ENCODE measurements at regions not wholly inside any gene's neighbourhood (a gene's known extent, or its start where the extent isn't known, plus 50 kb on each side); places are given as distances from the start of the nearest gene placed in this dataset.

GRCh38 chr7:15848362-15848761 is 161.9 kb upstream of the MEOX2 start:
- Histone ChIP-seq H3K36me3 (no peaks in the 10 kb centered on the region), H3K27me3 (no peaks in the 10 kb centered on the region), H3K27ac (no peak overlapping the region), H3K4me3 (no peak overlapping the region), H3K4me1 (no peaks in the 10 kb centered on the region), H3K9me3 (no peaks in the 10 kb centered on the region)
- intact Hi-C loops (cut with DNase I; ENCODE audit: low total_unique reads): loop anchor here (10.0 kb wide), 1 partner anchor 64 kb away; no protein-coding TSS in a partner anchor
- DNase-seq: no peak
- WGBS, 5 donors: 37 to 54% (median 51%) methylated on average over 3 of the region's 3 CpGs
- TF ChIP-seq CTCF (IDR thresholded peaks at IDR 0.05) (no peak), POLR2AphosphoS5 (IDR thresholded peaks at IDR 0.05) (no peak), EP300 (IDR thresholded peaks at IDR 0.05) (no peak), POLR2A (IDR thresholded peaks at IDR 0.05) (no peak)

DNA sequence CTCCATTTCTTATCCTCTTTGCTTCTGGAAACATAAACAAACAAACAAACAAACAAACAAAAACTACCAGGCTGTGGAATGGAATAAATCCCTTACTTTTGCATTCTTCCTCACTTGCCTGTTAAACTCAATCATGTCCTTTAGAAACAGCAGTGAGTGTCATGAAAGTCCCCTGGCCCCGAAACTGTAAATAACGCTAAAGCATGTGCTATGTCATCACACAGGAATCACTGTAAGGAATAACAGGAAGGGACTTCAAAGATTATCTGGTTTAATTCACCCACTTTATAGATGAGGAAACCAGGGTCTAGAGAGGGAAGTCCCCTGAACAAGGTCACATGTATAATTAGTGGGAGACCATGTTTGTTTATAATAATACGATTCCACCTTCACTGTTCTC is 159.4 kb upstream of the MEOX2 start:
- Histone ChIP-seq H3K27ac (no peak overlapping the region), H3K4me3 (no peak overlapping the region), H3K9me3 (no peaks in the 10 kb centered on the region), H3K27me3 (no peaks in the 10 kb centered on the region), H3K4me1 (no peaks in the 10 kb centered on the region), H3K36me3 (no peaks in the 10 kb centered on the region)
- intact Hi-C loops (cut with DNase I; ENCODE audit: low total_unique reads): loop anchor here (10.0 kb wide), 1 partner anchor 61 kb away; no protein-coding TSS in a partner anchor
- TF ChIP-seq POLR2AphosphoS5 (IDR thresholded peaks at IDR 0.05): no peak
- no peak for TF ChIP-seq POLR2A (IDR thresholded peaks at IDR 0.05)
- no peak for TF ChIP-seq EP300 (IDR thresholded peaks at IDR 0.05)
- TF ChIP-seq CTCF (IDR thresholded peaks at IDR 0.05): no peak
- 70 to 87% (median 79%) methylated on average over 3 of the region's 3 CpGs for WGBS, 5 donors
- no peak for DNase-seq

DNA sequence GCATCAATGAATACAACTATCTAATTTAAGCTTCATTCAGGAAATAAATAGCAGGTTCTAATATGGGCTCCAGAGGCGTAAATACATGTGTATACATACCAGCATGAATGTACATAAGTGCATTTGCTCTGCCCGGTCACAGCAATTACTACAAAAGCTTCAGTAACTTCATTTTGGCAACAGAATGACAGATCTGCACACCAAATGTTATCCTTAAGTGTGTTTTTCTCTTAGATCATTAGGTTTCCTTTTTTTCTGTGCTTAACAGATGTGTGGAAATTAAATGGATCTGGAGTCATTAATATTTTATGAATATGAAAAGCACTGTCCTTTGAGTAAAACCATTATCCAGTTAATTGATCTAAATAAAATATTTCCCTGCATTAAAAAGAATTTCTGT is 159.0 kb upstream of the MEOX2 start:
- no peak for TF ChIP-seq POLR2A (IDR thresholded peaks at IDR 0.05)
- no peak for TF ChIP-seq CTCF (IDR thresholded peaks at IDR 0.05)
- no peak for TF ChIP-seq EP300 (IDR thresholded peaks at IDR 0.05)
- no peak for TF ChIP-seq POLR2AphosphoS5 (IDR thresholded peaks at IDR 0.05)
- H3K4me3 ChIP-seq: no peak overlapping the region
- H3K36me3 ChIP-seq: no peaks in the 10 kb centered on the region
- DNase-seq: no peak
- 70 to 90% (median 77%) methylated on average over 2 of the region's 2 CpGs for WGBS, 5 donors
- intact Hi-C loops (cut with DNase I; ENCODE audit: low total_unique reads): loop anchor here (10.0 kb wide), 1 partner anchor 61 kb away; no protein-coding TSS in a partner anchor
- H3K27me3 ChIP-seq: no peaks in the 10 kb centered on the region
- no peaks in the 10 kb centered on the region for H3K4me1 ChIP-seq
- no peaks in the 10 kb centered on the region for H3K9me3 ChIP-seq
- no peak overlapping the region for H3K27ac ChIP-seq

DNA sequence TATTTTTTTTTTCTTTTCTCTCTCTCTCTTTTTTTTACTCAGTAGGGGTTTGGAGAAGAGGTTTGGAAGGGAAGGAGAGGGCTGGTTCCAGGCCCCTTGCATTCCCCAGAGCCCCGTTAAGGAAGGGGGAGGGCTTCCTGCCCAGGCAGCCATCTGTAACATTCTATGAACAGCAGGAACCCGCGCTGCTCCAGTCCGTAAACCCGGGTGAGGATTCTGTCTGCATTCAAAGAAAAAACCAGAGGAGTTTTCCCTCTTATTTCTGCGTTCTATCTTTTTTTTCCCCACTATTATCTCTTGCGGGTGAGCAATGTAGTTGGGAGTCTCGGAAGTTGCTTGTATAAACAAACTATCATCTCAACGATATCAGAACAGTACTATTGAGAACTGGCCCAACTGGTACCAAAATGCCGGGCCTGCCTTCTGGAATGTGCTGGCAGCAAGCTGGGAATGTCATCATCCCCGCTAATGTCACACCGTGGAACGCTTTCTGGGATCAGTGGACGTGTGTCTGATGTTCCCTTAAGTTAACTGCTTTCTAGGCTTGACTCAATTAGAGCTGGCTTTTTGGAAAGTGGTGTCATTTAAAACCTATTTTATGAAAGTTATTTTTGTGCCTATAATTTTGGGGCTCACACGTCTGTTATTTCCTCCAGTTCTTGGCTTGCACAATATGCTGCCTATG is 153.1 kb upstream of the MEOX2 start:
- DNase-seq: peak in 1 of 2 donors; percentile 78
- TF ChIP-seq POLR2A (IDR thresholded peaks at IDR 0.05): no peak
- TF ChIP-seq POLR2AphosphoS5 (IDR thresholded peaks at IDR 0.05): no peak
- no peak for TF ChIP-seq EP300 (IDR thresholded peaks at IDR 0.05)
- TF ChIP-seq CTCF (IDR thresholded peaks at IDR 0.05): no peak
- WGBS, 5 donors: 14 to 36% (median 32%) methylated on average over 15 of the region's 15 CpGs
- no peaks in the 10 kb centered on the region for H3K36me3 ChIP-seq
- H3K4me1 ChIP-seq: no peaks in the 10 kb centered on the region
- H3K27me3 ChIP-seq: no peaks in the 10 kb centered on the region
- no peaks in the 10 kb centered on the region for H3K9me3 ChIP-seq
- peak overlapping the region in 4 of 5 donors; percentile 27 to 61 (median 52) for H3K27ac ChIP-seq
- intact Hi-C loops (cut with DNase I; ENCODE audit: low total_unique reads): loop anchor here (10.0 kb wide), 1 partner anchor 55 kb away; no protein-coding TSS in a partner anchor
- peak overlapping the region; percentile 0 to 33 (median 16) for H3K4me3 ChIP-seq
